Mammary epithelial cell (primary cell): ENCODE measurements at regions not wholly inside any gene's neighbourhood (a gene's known extent, or its start where the extent isn't known, plus 50 kb on each side); places are given as distances from the start of the nearest gene placed in this dataset.

Source experiments
- CTCF ChIP-seq, 2 donors: IDR thresholded peaks in 1 of 2; conservative IDR thresholded peaks in 1 of 2; 2 replicates each; pipeline ENCODE4 v1.5.1; 2011 to 2012; ENCODE audit warnings: inconsistent platforms in 2 of 2, low read length in 2 of 2, mild to moderate bottlenecking in 2 of 2, control low read depth in 1 of 2, low read depth in 1 of 2; ENCODE audit not compliant: insufficient read depth in 1 of 2; ENCODE audit errors: extremely low read depth in 1 of 2
- EZH2 ChIP-seq: IDR thresholded peaks from 2 replicates; pipeline ENCODE4 v1.6.1; 2012; ENCODE audit warnings: low read length, inconsistent platforms, borderline replicate concordance

DNA sequence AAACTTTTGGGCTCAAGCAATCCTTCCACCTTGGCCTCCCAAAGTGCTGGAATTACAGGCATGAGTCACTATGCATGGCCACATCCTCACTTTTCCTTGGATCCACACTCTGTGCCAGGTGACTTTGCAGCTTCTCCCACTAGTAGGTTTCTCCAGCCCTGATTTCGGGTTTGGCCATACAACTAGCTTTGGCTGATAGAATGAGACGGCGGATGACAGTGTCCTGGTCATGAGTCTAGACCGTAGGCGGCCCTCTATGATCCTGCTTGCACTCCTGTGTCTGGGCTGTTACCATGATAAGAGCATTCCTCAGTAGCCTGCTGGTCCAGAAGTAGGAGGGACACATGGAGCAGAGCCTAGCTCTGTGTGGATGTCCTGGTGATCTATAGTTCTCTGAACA, 112.5 kb upstream of the KL start:
- TF ChIP-seq CTCF (conservative IDR thresholded peaks at IDR 0.05 in 1 of 2, IDR thresholded peaks at IDR 0.05 in 1 of 2; ENCODE audit: extremely low read depth in 1 of 2, insufficient read depth in 1 of 2, low read depth in 1 of 2, low read length in 2 of 2) (no peak), EZH2 (no peak)
